ENCODE measurements at regions not wholly inside any gene's neighbourhood (a gene's known extent, or its start where the extent isn't known, plus 50 kb on each side); places are given as distances from the start of the nearest gene placed in this dataset.

DNA sequence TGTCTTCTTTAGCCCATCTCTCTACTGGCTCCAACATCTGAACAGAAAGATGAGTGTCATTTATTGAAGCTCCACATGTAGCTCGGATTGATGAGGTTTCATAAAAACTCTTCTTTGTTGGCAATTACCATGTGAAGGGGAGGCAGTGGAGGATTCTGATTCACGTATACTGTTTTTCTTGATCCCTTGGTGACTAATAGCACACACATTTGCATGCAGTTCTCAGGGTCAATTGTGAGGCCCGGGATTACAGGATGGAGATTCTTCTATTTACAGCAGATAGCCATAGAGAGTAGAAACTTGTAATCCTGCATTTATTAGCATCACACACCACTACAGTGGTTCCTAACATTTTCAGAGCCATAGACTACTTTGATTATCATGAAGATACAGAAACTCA is 133.2 kb upstream of the MARCHF11 start:
- Histone ChIP-seq H2AFZ (ENCODE audit: low read depth, low read length, poor library complexity, severe bottlenecking) (no peak overlapping the region), H4K20me1 (ENCODE audit: insufficient read depth) (no peaks in the 10 kb centered on the region), H3K79me2 (ENCODE audit: insufficient read depth, low read length) (no peaks in the 10 kb centered on the region), H3K36me3 (ENCODE audit: control insufficient read depth in 1 of 2, insufficient read depth in 2 of 2, low read length in 2 of 2) (no peaks in the 10 kb centered on the region), H3K27ac (ENCODE audit: low read depth, low read length) (no peak overlapping the region), H3K4me3 (replicated peaks in 1 of 2; ENCODE audit: low read depth in 1 of 2, low read length in 2 of 2) (no peak overlapping the region), H3K4me2 (ENCODE audit: low read length) (no peak overlapping the region), H3K9me2 (ENCODE audit: insufficient read depth) (no peaks in the 10 kb centered on the region), H3K4me1 (ENCODE audit: control insufficient read depth in 1 of 2, insufficient read depth in 2 of 2, low read length in 2 of 2) (no peaks in the 10 kb centered on the region), H3K9ac (ENCODE audit: low read length) (no peak overlapping the region), H3K27me3 (ENCODE audit: insufficient read depth, low read length) (no peaks in the 10 kb centered on the region; the same call in 1 of the 2 replicates), H3K9me3 (ENCODE audit: control insufficient read depth in 1 of 2, insufficient read depth in 1 of 2, low read depth in 1 of 2, low read length in 2 of 2) (no peaks in the 10 kb centered on the region)
- ChIA-PET POLR2A (no interaction called here), CTCF (interaction anchor here (1.1 kb wide), 1 partner anchor 144 kb away, joined by 3 read pairs; no protein-coding TSS in a partner anchor), RAD21 (ENCODE audit: low non-redundant PET in 1 of 2, low total read pairs in 2 of 2, uncharacterized antibody in 2 of 2, unreplicated experiment in 2 of 2) (no interaction called here)
- DNase-seq (ENCODE audit: low read depth, low spot score) (no peak), ATAC-seq (no peak)
- intact Hi-C loops (cut with micrococcal nuclease): no loop called here
- no peak for TF ChIP-seq SP1 (IDR thresholded peaks at IDR 0.05; ENCODE audit: low read depth)
- no peak for TF ChIP-seq EZH2 (IDR thresholded peaks at IDR 0.05)
- no TSS peak for BruUV-seq (replicated peaks)

DNA sequence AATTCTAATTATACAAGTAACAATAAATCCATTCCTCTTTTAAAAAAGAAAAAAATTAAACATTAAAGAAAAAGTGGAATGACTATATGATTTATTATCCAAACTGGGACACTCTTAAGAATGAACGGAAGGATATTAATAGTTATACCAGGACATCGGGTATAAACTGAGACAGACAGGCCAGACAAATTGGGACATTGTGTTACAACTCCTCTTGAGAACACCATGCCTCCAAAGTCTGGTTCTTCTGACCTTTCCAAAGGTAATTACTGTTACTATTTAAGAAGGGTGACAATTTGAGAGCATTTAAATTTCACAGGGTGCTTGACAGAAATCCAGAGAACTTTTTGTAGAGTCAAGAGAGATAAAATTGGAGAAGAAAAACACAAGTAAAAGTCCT is 132.1 kb upstream of the MARCHF11 start:
- CTCF ChIA-PET: no interaction called here
- no peak overlapping the region for H3K4me2 ChIP-seq (ENCODE audit: low read length)
- no peaks in the 10 kb centered on the region for H3K79me2 ChIP-seq (ENCODE audit: insufficient read depth, low read length)
- DNase-seq (ENCODE audit: low read depth, low spot score) (no peak), ATAC-seq (no peak)
- H3K9me3 ChIP-seq (ENCODE audit: control insufficient read depth in 1 of 2, insufficient read depth in 1 of 2, low read depth in 1 of 2, low read length in 2 of 2): no peaks in the 10 kb centered on the region
- no peak overlapping the region for H3K4me3 ChIP-seq (replicated peaks in 1 of 2; ENCODE audit: low read depth in 1 of 2, low read length in 2 of 2)
- intact Hi-C loops (cut with micrococcal nuclease): no loop called here
- H3K27ac ChIP-seq (ENCODE audit: low read depth, low read length): no peak overlapping the region
- H3K4me1 ChIP-seq (ENCODE audit: control insufficient read depth in 1 of 2, insufficient read depth in 2 of 2, low read length in 2 of 2): no peaks in the 10 kb centered on the region
- H4K20me1 ChIP-seq (ENCODE audit: insufficient read depth): no peaks in the 10 kb centered on the region
- no TSS peak for BruUV-seq (replicated peaks)
- H2AFZ ChIP-seq (ENCODE audit: low read depth, low read length, poor library complexity, severe bottlenecking): no peak overlapping the region
- H3K9ac ChIP-seq (ENCODE audit: low read length): no peak overlapping the region
- no peaks in the 10 kb centered on the region for H3K27me3 ChIP-seq (ENCODE audit: insufficient read depth, low read length)
- POLR2A ChIA-PET: no interaction called here
- H3K9me2 ChIP-seq (ENCODE audit: insufficient read depth): no peaks in the 10 kb centered on the region
- H3K36me3 ChIP-seq (ENCODE audit: control insufficient read depth in 1 of 2, insufficient read depth in 2 of 2, low read length in 2 of 2): no peaks in the 10 kb centered on the region
- TF ChIP-seq JUND (IDR thresholded peaks at IDR 0.05) (no peak), FOSL1 (IDR thresholded peaks at IDR 0.05; ENCODE audit: low read depth) (no peak), EZH2phosphoT487 (IDR thresholded peaks at IDR 0.05; ENCODE audit: borderline replicate concordance) (no peak), POLR2AphosphoS5 (IDR thresholded peaks at IDR 0.05; ENCODE audit: low read depth, low read length) (no peak), ZNF274 (IDR thresholded peaks at IDR 0.05; ENCODE audit: low read depth, low read length) (no peak), POLR2A (IDR thresholded peaks at IDR 0.05; ENCODE audit: borderline replicate concordance, extremely low read depth, insufficient read depth, insufficient read length) (no peak), CEBPB (IDR thresholded peaks at IDR 0.05; ENCODE audit: low read depth) (no peak)
- TF ChIP-seq, protein P1, sequence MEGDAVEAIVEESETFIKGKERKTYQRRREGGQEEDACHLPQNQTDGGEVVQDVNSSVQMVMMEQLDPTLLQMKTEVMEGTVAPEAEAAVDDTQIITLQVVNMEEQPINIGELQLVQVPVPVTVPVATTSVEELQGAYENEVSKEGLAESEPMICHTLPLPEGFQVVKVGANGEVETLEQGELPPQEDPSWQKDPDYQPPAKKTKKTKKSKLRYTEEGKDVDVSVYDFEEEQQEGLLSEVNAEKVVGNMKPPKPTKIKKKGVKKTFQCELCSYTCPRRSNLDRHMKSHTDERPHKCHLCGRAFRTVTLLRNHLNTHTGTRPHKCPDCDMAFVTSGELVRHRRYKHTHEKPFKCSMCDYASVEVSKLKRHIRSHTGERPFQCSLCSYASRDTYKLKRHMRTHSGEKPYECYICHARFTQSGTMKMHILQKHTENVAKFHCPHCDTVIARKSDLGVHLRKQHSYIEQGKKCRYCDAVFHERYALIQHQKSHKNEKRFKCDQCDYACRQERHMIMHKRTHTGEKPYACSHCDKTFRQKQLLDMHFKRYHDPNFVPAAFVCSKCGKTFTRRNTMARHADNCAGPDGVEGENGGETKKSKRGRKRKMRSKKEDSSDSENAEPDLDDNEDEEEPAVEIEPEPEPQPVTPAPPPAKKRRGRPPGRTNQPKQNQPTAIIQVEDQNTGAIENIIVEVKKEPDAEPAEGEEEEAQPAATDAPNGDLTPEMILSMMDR (IDR thresholded peaks at IDR 0.05 in 2 of 3, conservative IDR thresholded peaks at IDR 0.05 in 1 of 3; ENCODE audit: borderline replicate concordance in 1 of 3, insufficient read depth in 1 of 3, low read depth in 2 of 3, low read length in 2 of 3): no peak
- RAD21 ChIA-PET (ENCODE audit: low non-redundant PET in 1 of 2, low total read pairs in 2 of 2, uncharacterized antibody in 2 of 2, unreplicated experiment in 2 of 2): no interaction called here
